SW 1271 (cell line): ENCODE measurements at regions not wholly inside any gene's neighbourhood (a gene's known extent, or its start where the extent isn't known, plus 50 kb on each side); places are given as distances from the start of the nearest gene placed in this dataset.
"Not testable (repeated sequence)": the region's sequence is repeated elsewhere in the genome, so short reads cannot be mapped to it uniquely, and the experiment has no call there.

Source experiments
- DNase-seq, 2 experiments: peaks; one replicate each; lab custom pipeline; 2025; lab: John Stamatoyannopoulos, UW

DNA sequence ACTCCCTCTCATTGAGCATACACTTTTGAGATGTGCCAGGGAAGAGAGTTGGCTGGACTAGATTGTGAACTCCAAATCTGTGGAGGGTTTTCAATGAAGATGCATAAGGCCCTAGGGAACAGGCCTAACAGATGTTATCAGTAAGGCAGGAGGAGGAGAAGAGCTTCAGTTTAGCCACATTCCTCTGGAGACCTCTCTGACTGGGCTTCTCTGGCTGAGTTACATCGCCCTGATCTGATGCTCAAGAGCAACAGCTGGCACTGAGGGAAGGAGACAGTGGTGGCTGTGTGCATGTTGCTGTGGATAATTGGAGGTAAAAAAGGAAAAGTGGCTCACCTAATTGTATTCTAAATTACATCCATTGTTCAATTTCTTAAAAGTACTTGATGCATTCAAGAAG lies 206.4 kb upstream of the CFAP20DC start:
- DNase-seq, result no peak

DNA sequence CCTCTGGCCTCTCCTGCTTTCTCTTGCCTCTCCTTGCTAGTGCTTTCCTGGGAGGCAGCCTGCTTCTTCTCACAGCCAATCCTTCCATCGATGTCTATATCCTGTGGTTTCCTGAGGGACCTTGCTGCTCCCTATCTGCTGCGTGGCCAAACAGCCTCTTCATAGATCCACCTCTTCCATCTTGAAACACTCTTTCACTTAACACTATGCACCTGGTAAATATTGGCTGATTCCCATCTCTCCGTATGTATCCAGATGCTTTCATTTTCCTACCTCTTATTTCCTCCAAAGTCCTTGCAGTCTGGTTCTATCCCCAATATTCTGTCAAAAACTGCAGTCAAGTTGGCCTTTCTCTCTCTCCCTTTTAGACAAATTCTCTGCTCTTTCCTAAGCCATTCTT lies 205.2 kb upstream of the CFAP20DC start:
- no peak for DNase-seq

DNA sequence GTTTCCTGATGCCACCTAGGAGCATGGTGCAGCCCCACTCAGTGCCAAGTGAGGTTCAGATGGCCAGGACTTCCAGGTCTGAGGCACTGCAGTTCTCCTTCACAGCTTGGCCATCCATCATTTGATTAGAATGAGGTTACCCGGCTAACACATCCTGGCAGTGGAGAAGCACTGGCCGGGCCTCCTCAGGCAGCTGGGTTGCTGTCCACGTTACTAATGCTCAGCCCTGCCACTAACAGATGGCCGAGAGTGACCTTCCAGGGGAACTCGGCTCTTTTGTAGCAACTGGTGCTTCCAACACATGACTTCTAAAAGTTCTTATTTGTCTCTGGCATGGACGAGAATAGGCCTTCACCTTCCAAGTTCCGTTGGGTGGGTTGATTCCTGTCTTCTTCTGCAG lies 204.6 kb upstream of the CFAP20DC start:
- DNase-seq, result no peak

DNA sequence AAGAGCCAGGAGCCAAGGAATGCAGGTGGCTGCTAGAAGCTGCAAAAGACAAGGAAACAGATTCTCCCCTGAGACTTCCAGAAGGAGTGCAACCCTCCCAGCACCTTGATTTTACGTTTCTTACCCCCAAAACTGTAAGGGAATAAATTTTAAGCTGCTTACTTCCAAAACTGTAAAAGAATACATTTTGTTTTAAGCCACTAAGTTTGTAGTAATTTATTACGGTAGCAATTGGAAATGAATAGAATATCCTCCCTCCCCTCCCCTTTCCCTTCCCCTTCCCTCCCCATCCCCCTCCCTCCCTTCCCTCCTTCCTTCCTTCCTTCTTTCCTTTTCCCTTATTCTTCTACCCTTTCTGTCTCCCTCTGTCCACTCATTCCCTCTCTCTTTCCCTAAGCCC lies 203.7 kb upstream of the CFAP20DC start:
- no peak for DNase-seq

DNA sequence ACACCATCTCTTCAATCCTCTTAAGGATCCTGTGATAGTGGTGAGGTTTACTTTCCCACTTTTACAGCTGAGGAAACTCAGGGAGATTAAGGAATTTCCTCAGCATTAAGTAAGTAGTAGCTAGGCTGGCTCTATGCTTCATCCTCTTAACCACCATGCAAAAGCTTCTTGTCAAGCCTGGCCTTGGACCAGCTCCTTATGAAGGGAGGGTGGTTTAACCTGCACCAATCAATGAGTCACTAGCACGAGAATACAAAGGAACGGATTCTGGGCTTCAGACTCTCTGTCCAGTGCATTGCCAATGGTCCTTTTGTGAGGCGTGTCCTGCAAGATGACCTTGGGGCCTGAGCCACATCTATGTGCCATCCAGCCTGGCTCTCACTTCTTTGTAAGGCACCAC lies 202.0 kb upstream of the CFAP20DC start:
- no peak for DNase-seq

DNA sequence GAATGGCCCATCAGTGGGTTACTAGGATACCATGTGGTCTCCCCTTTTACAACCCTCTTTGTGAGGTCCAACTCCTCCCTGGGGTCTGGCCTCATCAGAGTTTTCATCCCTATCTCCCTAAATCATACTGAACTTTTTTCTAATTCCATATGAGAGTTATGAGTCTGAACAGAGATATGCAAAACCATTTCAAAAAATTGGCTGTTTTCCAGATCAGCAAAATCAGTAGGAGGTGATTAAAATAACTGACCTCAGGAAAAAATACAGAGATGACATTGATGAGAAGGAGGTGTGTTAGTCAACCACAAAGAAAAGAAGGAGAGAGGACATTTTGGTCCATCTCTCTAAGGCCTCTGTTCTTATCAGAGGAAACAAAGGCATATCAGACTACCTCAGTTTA lies 200.8 kb upstream of the CFAP20DC start:
- DNase-seq, result no peak

DNA sequence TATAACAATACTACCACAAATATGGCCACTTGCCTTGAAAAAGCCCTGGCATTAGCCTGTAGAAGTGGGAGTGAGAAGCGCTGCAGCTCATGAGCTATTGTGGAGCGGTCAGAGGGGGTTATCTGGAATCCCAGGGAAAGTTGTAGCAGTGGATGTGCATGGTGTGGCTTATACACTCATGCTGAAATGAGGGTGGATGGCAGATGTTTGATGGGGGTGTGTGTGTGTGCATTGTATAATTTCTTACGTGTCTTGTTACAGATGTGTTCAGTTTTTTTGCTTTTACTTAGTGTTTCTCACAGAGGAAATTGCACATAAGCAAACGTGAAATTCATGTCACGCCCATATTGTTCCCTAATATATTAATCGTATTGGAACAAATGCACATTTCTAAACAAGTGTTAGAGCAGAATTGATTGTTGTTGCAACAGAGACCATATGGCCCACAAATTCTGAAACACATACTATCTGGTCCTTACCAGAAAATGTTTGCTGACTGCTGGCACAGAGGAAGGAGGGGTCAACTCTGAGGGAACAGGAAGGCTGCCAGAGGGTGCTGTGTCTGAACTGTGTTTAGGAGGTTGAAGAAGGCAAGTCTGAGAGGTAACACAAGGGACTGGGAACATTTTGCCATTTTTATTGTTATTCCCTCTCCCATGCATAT lies 200.0 kb upstream of the CFAP20DC start:
- DNase-seq, result no peak

DNA sequence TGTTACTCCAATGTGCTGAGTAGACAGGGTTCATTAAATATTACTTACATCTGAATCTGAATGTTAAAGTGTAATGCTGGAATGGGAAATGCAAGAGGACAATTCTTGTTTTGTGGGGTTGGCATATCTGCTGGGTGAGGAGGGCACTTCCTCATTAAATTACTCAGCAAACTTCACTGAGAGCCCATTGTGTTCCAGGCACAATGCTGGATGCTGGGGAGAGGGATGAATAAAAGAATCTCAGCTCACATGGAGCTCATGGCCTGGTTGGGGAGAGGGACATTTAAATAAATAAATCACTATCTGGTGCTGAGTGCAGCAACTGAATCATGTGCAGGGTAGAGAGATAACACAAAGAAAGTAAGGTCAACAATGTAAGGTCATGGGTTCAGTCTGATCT lies 199.2 kb upstream of the CFAP20DC start:
- no peak for DNase-seq

DNA sequence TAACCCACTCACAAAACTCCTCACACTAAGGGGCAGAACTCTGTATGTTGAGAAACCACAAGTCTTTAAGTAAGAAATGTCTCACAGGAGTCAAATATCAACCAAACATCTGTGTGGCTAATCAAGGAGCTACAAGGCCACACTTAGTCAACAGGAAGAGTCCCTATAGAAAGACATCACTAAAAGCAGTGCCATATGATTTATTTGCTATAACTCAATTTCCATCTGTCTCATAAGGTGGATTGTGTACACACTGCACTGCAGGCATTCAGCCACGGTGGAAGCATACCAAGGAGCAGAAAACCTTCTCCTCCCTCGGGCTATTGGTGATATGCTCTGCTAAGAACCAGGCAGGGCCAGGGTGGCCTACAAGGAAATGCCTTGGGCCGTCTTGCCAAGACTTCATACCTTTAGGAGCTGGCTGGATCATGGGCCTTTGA lies 197.6 kb upstream of the CFAP20DC start:
- no peak for DNase-seq

DNA sequence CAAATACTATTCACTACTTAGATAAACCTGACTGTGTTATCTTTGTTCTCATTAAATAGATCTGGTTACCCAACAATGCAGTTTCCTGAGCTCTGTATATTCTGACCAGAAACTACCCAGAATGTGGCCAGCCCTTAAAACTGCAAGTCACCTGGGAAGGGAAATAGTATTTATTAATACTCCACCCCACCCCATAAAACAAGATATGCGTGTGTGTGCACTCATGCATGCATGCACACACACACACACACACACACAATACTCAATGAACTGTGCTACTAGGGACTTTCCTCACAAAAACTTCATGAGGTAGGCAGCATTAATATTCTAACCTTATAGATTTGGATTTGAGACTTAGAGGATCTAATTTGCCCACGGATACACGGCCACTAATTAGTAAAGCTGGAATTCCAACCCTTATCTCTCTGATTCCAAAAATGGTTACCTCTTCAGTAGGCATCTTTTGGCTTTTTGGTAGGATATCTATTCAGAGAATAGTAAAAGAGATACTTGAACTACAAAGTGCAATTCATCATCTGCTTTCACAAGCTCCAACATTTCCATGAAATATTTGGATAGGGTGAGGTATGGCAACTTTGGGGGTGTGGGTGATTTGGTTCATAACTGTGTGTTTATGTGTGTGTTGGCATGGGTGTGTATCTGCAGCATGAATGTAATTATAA lies 197.0 kb upstream of the CFAP20DC start:
- DNase-seq, result no peak

DNA sequence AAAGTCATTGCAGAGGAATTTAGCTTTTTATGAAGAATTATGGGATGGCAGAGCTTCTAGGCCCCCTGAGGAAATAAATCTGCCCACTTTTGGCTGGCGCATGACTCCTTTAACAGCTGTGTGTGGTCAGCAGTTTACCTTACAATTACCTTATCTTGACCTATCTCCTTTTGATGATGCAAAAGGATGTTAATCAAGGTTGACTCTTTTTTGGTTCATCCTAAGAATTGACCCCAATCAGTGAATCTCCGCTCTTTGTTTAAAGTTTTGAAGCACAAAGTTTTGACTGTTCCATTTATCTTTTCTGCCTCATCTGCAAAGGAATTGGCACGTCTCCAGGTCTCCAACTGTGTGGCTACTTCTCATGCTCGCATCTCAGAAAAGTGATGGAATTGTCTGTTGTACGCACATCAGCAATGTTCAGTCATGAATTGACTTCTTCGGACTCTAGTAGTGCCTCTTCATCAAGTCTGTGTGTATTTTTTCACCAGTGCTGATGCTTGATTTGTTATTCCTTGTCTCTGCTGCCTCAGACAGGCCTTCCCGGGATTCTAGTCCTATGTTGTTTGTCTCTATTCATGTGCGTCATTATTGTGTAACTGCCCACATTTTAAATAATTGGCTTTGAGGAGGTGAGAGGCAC lies 196.2 kb upstream of the CFAP20DC start:
- DNase-seq, result no peak

DNA sequence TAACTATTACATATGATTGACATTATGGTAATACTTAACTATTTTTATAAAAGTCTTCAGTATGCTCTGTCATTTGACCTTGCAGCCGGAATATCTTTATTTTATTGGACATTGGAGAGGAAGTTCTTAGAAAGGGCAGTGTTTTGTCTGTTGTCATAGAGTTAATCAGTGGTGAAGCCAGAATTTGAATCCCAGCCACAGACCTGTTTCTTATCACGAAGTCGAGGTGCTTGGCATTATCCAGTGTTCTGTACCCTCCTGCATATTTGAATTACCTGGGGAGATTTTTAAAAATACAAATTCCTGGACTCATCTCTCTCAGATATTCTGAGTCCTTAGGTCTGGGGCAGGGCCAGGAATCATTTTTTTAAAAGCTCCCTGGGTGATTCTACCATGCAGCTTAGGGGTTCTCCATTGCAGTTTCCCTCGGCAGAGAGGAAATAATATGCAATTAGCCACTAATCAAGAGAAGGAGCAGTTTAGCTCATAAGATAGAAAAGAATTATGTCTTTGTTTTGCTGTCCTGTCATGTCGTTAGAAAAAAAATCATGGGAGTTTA lies 195.6 kb upstream of the CFAP20DC start:
- DNase-seq, result no peak

DNA sequence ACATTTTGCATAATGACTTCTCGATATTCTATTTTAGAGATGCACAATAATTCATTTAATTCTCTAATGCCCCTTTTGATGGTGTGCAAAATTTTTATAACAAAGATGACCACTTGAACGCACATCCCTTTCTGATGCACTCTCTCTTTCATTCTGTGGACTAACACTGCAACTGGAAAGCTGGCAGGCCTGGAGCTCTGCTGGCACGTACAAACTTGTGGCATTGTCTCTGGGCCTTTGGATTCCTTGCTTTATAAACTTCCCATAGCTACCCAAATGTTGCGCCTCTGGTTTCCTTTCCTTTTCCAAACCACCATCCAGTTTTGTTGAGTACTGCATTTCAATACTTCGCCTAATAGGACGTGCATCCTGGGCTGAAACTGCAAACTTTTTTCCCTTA lies 194.5 kb upstream of the CFAP20DC start:
- no peak for DNase-seq

DNA sequence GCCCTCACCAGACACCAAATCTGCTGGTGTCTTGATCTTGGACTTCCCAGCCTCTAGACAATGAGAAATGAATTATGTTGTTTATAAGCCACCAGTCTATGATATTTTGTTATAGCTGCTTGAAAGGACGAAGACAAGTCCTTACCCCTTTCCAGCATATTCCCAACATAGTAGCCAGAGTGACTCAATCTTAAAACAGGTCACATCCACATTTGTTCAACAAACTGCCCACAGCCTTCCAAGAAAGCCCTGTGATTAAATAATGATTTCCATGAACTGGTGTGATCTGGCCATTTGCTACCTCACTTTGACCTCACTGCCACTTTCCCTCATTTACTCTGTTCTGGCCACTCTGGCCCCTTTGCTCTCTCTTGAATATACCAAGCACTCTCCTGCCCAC lies 193.7 kb upstream of the CFAP20DC start:
- no peak for DNase-seq

DNA sequence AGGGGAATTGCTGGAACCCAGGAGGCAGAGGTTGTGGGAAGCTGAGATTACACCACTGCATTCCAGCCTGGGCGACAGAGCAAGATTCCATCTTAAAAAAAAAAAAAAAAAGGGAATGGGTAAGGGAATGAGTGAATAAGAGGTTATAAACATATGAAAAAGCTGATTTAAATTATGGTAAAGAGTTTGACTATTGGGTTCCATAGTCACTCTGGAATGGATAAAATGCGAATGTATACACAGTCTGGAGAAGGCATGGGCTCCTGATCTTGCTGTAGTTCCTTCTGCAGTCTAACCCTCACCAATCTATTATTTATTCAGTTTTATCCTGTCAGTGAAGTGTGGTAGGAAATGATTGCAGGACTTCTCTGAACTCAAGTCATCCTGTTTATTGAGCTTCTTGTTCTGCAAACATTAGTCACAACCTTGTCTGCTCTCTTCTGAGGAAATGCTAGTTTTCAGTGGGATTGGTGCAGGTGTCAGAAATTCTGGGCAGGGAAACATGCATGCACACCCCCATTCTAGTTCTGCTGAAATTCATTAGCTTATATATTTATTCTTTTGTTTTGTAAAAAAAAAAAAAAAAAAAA lies 190.9 kb upstream of the CFAP20DC start:
- DNase-seq, result no peak

DNA sequence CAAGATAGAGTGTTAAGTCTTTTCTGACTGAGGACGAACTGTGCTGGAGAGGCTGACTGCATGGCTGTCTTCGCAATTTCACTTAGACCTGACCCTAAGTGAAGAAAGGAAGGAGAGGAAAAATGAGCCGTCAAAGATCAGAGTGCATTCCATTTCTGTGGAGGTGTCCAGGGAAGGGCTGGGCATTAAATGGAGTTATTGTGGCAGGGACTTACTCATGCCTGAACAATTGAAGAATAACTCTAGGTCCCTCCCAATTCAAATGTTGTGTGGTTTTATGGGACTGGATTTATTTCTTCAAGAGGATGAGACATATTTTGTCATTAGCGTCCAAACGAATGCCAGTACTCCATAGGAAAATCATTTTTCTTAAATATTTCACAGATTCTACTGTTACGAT lies 187.3 kb upstream of the CFAP20DC start:
- DNase-seq, result no peak

DNA sequence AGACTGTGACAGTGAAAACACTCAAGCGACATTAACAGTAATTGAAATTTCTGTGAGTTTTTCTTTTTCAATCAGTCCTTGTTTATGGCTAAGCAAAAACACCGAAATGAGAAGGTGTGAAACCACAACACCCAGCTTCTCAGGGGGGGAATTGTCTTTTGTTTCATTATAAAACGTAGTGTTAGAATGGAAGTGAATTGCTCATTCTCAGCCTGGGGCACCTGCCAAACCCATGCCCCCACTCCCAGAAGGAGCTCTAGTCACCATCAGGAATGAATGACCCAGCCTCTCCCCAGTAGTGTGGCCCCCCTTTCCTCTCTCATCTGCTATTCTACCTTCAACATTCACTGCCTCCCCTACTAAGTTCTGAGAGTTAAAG lies 185.8 kb upstream of the CFAP20DC start:
- no peak for DNase-seq

DNA sequence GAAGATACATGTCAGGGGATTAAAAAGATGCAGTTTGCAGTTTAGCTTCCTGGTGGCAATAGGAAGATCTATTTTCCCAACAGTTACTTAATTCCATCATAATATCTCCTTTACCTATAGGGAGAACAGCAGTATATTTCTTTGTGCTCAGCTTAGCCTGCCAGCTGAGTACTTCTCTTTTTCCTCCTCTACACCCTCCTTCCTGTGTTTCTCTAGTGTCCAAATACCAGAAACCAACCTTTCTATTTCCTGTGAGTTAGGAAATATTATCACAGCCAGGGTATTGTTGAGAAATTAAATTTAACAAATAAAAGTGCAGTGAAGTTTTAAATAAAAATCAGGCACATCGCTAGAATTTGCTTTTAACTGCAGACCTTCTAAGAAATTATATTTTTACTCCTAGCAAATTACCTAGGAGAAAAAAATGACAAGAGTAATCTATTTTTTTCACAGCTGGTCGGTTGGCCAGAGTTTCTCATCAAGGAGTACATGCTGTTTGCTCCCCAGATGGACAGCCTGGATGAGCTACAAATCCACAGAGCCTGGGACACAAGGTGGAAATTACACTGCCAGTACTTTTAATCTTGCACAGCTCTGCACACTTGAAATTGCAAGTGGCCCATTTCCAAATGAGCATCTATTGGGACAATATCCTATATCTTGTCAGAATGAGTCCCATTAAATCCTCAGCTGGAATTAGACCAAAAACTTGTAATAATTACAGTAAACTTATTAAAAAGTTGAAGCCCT lies 185.2 kb upstream of the CFAP20DC start:
- no peak for DNase-seq

DNA sequence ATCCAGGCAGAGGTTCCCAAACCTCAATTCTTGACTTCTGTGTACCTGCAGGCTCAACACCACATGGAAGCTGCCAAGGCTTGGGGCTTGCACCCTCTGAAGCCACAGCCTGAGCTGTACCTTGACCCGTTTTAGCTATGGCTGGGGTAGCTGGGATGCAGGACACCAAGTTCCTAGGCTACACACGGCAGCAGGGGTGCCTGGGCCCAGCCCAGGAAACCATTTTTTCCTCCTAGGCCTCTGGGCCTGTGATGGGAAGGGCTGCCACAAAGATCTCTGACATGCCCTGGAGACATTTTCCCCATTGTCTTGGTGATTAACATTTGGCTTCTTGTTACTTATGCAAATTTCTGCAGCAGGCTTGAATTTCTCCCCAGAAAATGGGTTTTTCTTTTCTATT lies 180.6 kb upstream of the CFAP20DC start:
- not testable (repeated sequence) for DNase-seq

DNA sequence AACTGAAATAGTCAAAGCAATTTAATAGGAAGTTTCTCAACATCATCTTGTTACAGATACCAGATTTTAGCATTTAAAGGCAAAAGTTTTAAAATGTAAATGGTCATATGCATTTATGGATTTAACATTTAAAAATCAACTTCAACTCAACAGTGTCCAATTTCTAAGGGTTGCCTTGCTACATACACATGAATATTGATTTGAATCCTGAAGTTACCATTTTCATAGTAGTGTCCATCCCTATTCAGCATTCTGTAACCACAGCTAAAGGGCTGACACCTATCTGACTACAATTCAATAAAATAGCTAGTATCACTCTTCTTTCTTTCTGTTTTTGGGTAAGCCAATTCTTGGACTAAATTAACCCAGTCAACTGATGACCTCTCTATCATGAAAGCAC lies 164.0 kb upstream of the CFAP20DC start:
- DNase-seq, result no peak

DNA sequence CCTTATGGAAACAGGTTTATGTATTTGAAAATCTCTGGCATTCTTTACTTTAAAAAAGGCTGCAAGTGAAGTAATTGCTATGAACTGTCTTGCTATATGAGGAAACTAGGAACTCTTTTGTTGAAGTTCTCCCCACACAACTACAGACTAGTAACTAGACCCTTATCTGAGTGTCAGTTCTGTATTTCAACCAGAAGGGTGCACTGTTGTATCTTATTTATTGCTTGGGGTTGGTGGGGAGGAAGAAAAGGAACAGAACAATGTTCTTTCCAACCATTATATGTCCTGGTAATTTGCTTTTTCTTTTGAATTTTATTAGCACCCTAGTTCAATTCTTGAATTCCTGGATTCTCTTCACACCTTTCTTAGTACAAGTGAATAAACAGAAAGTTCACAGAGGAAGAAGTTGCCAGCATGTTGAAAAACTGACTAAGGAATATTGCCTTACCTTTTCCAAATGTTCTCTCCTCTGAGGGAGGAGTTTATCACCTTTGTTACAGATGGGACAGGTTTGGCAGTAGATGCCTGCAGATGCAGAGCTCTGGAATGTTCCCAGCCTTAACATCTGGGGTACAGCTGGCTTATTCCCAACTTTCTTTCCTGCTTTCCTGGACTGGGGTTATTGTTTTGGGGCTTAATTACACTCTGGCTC lies 162.4 kb upstream of the CFAP20DC start:
- DNase-seq, result peak in 1 of 2 experiments; percentile 21

DNA sequence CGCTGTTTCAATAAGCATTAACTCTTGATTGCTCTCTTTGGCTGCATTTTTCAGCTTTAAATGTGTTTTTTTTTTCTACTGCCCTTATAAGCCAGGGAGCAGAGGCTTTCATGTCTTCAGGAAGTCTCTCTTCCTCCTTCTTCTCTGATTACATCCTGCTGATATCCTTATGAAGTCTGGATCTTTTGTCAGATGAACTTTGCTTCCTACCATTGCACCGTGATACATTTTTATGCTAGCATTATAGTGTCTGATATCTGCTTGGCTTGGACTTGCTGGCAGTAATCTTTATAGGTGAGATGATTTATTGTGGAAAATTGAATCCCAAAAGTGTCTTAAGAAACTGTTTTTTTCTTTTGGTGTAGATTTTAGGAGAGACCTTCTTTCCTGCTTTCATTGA lies 160.4 kb upstream of the CFAP20DC start:
- no peak for DNase-seq
